Islet precursor cell (in vitro differentiated cells): ENCODE measurements at regions not wholly inside any gene's neighbourhood (a gene's known extent, or its start where the extent isn't known, plus 50 kb on each side); places are given as distances from the start of the nearest gene placed in this dataset.

Experiments
- DNase-seq: peaks from one replicate; pipeline ENCODE4 v3.0.0-alpha.2; 2018

GRCh38 chr6:118761645-118762044 lies 110.3 kb upstream of the CEP85L start:
- no peak for DNase-seq

- DNase-seq, result no peak
These were observed 107.6 kb upstream of the CEP85L start for GRCh38 chr6:118758946-118759345.

DNA sequence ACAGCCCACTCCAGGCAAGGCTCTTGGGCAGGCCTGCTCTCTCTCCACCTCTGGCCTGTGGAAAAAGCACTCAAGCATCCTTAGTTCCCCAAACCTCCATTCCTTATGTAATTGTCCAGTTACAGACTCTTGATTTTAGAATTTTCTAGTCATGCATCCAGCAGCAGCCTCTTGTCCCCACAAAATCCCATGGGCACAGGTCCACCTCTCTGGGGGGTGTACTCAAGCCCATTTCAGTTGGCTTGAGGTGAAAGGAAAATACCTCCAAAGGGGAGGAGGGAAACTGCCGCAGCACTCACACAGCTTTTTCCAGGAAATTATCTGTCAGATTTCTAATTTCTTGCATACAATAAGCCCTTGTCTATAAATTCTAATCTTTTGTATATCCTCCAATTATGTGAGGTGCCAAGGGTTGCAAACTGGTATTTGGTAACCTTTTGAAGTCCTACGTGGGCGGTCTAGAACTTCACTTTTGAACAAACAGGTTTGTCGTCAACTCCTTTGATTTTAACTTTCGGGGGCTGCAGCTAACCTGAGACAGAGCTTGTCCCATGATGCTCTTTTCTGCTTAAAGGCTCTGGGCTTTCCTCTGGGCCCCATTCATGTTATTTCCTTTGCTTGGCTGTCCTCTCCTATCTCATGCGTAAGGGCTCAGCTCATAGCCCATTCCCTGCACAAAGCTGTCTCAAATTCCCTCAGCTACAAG lies 104.7 kb upstream of the CEP85L start:
- DNase-seq, result peak; percentile 7

GRCh38 chr6:118752803-118753202 lies 101.4 kb upstream of the CEP85L start:
- no peak for DNase-seq

GRCh38 chr6:118751072-118751471 lies 99.7 kb upstream of the CEP85L start:
- DNase-seq, result no peak

DNA sequence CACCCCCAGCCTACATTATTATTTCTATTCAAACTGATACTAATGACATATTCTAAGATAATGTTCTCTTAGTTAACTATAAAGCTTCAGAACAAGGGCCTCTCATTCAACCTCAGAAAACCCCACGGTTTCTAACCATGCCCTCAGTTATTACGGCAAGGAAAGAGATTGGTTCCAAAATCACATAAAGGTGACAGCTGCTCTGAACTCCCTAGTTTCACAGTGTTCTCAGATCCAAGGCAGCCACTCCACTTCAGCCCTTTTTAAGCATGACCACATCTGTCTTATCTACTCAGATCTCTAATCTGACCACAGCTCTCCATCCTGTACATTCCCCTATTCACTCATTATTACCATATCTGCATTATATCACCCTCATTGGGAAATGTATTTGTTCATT lies 98.8 kb upstream of the CEP85L start:
- DNase-seq, result no peak

DNA sequence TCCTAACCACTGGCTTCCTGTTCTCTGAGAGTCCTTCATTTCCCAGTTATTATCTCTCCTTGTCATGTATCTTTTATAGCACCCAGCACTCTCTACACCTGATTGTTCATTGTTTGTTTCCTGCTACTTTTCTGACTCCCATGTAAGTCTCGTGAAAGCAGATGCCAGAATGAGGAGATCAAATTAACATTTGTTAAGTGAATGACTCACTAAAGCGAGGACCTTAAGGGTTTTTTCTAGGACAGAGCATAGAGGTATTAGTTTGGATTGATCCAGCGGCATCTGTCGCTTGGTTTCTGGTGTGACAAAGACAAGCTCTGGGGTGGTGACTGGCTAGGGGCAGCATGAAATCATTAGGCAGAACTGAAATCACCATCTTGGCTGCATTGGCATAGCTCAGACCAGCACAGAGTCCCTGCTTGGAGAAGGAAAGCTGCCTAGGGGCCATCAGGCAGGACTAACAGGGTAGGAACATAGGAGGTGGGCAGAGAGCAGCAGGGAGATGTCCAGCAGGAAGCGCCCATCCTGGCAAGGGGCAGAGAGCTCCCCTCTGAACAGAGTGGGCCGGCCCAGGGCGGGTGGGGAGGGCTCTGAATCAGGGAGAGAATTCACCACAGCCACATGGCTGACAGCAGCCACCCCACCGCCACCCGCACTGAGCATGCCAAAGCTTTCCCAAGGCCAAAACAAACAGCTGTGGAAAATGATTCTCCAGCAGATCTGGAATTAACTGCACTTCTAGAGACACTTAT lies 97.1 kb upstream of the CEP85L start:
- DNase-seq, result peak; percentile 69

- no peak for DNase-seq
These were observed 95.4 kb upstream of the CEP85L start for GRCh38 chr6:118746825-118747174.

DNA sequence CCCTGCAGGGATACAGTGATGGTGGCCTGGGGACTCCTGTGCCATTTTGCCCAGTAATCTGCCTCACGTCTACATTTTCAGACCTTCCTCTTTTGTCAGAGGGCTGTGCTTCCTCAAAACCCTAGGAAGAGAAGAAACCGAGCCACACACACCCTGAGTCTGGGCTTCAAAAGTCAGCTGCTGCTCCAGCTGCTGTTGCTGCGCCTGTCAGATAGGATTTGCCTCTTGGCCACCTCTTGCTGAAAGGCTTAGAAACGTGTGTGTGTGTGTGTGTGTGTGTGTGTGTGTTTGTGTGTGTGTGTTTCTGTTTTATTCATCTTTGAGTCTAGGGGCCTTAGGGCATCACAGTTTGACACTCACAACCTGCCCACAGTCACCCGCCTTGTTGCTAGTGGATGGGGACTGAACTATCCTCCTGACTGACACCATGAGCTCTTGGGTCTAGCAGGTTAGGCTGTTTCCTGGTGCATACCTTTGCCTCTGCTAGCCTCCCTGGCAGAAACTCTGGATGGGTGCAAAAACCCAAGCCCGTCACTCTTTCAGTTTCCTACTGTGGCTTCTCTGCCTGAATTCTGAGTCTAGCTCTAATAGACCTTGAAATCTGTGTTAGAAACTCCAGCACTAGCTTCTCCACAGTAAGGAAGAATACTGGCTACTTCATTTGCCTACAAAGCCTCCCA lies 94.9 kb upstream of the CEP85L start:
- no peak for DNase-seq

GRCh38 chr6:118745156-118745555 lies 93.8 kb upstream of the CEP85L start:
- no peak for DNase-seq

DNA sequence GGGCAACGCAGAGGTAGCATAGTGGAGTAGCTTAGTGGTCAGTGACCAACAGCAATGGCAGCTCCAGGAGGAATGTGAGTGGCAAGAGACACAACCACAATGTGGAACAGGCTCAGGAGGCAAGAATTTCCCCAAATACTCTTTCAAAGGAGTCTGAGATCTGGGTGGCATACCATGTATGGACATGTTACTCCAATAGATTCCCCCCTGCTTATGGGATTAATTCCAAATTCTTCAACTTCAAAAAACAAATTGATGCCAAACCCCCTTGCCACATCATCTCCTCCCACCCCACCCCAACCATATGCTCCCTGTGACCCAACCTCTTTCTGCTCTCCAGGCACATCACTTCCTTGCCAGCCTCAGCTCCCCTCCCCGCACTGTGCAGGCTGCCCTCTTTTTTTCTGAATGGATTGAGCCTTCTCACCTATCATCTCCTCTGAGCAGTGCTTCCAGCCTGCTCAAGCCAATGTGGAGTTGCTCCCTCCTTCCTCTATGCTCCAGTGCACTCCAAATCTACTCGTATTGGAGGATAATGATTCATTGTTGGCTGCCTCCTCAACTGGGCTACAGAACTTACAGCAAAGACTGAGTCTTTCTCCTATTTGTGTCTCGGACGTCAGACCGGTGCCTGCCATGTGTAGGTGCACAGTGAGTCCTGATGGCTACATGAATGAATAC lies 93.0 kb upstream of the CEP85L start:
- DNase-seq, result no peak

- DNase-seq, result no peak
These were observed 92.4 kb upstream of the CEP85L start for GRCh38 chr6:118743746-118744145.

- DNase-seq, result no peak
These were observed 89.0 kb upstream of the CEP85L start for GRCh38 chr6:118740372-118740771.

- DNase-seq, result no peak
These were observed 88.4 kb upstream of the CEP85L start for GRCh38 chr6:118739696-118740353.

GRCh38 chr6:118736440-118736839 lies 85.0 kb upstream of the CEP85L start:
- DNase-seq, result no peak

DNA sequence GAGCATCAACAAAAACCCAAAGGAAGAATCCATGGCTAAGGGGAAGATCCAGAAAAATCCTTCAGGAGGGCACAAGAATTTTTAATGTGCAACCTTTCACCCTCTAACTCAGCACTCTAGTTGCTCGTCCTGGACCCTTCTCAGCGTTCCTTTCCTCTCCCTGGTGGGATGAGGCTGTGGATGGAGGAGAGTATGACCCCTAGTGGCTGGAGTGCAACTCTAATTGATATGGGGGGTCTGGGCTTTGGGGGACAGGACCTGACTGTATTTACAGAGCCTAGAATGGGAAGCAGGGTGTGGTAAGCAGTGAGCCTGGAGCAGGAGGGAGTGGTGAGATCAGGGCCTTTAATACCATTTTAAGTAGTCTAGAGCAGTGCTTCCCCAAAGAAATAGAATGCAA lies 83.9 kb upstream of the CEP85L start:
- no peak for DNase-seq

GRCh38 chr6:118725944-118726343 lies 74.6 kb upstream of the CEP85L start:
- DNase-seq, result no peak

DNA sequence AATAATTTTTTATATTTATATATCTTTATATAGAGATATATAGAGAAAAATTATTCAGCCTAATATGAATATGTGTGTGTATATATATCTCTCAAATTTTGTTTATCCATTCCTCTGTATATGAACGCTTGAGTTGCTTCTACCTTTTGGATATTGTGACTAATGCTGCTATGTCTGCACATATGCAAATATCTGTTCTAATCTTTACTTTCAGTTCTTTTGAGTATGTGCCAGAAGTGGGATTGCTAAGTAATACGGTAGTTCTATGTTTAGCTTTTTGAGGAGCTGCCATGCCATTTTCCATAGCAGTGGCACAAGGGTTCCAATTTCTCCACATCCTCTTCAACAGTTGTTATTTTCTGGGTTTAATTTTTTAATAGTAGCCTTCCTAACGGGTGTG lies 72.8 kb upstream of the CEP85L start:
- no peak for DNase-seq

DNA sequence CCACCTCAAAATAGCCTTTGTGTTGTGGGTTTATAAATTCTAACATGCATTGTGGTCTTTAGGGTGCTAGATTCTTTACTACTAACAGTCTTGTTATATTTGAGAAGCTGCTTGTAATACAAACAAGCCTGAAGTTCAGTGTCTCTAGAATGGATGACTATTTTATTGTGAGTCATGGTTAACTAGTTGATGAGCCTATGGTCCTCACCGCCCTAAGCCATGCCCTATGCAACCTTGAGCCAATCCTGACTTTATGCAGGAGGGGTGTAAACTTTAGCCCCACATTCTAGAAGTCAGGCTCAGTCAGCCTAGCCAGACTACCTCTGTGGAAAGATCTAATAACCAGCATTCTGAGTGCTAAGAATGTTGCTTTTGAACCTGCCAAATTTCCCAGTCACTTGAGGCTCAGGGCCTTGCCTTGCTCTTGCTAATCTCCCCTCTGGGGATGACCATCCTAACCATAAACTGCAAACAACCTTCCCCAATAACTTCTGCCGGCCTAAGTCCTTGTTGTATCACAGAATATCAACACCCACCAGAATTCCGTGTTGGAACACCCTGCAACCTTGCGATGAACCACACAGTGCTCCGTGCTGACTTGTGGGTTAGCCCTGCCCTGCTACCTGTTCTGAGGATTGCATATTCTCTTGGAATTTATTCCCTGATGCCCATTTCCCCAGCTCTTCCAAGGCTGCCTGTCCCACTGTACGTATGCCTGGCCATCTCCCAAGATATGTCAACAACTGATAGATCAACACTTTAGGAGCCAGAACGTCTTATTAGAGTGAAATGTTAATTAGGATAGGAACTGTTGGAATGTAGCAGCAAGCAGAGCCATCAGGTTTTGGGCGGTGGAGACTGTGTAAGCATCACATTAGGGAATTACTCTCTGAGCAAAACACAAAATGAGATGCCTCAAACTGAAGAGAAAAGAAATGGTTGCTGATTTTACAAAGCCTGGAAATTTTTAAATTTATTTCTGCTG lies 71.7 kb upstream of the CEP85L start:
- no peak for DNase-seq

DNA sequence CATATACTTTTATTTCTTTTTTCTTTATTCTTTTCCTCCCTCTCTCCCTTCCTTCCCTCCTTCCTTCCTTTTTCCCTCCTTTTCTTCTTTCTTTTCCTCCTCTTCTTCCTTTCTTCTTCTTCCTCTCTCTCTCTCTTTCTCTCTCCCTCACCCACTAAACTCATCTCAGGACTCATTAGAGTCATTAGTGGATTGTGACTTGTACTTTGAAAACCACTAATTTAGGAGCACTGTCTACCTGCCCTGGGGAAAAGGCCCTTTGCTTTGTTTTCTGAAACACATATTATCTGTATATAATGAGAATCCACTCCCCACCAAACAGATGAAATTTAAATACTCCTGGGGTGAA lies 68.7 kb upstream of the CEP85L start:
- DNase-seq, result no peak

GRCh38 chr6:118719351-118720124 lies 68.1 kb upstream of the CEP85L start:
- no peak for DNase-seq
